Mucosa of rectum (tissue), 2 donors: ENCODE measurements at regions not wholly inside any gene's neighbourhood (a gene's known extent, or its start where the extent isn't known, plus 50 kb on each side); places are given as distances from the start of the nearest gene placed in this dataset.
"Not testable (repeated sequence)": the region's sequence is repeated elsewhere in the genome, so short reads cannot be mapped to it uniquely, and the experiment has no call there.

ENCODE experiments used
- H3K27ac ChIP-seq, 2 donors: one replicate each; pipeline ENCODE4 v1.7.0; 2013; ENCODE audit warnings: inconsistent platforms in 2 of 2, low read depth in 2 of 2, low read length in 2 of 2
- H3K27me3 ChIP-seq, 2 donors: one replicate each; pipeline ENCODE4 v1.7.0; 2013; ENCODE audit warnings: low read length in 2 of 2; ENCODE audit not compliant: control insufficient read depth in 2 of 2, insufficient read depth in 2 of 2
- H3K36me3 ChIP-seq, 2 donors: one replicate each; pipeline ENCODE4 v1.7.0; 2013; ENCODE audit warnings: low read length in 2 of 2; ENCODE audit not compliant: control insufficient read depth in 2 of 2, insufficient read depth in 2 of 2
- H3K4me1 ChIP-seq, 2 donors: one replicate each; pipeline ENCODE4 v1.7.0; 2013; ENCODE audit warnings: low read length in 2 of 2, mild to moderate bottlenecking in 1 of 2; ENCODE audit not compliant: control insufficient read depth in 2 of 2, insufficient read depth in 2 of 2
- H3K4me3 ChIP-seq, 2 donors: one replicate each; pipeline ENCODE4 v1.7.0; 2013; ENCODE audit warnings: low read length in 2 of 2
- H3K9ac ChIP-seq, 2 donors: one replicate each; pipeline ENCODE4 v1.7.0; 2013; ENCODE audit warnings: low read length in 2 of 2, low read depth in 1 of 2, mild to moderate bottlenecking in 1 of 2
- H3K9me3 ChIP-seq, 2 donors: one replicate each; pipeline ENCODE4 v1.7.0; 2013; ENCODE audit warnings: low read length in 2 of 2; ENCODE audit not compliant: control insufficient read depth in 2 of 2
- donor health status: healthy.
- donor health status: Normal muscosa, but diverticular disease.

- H3K27me3 ChIP-seq, H3K9me3 ChIP-seq, H3K9ac ChIP-seq: not testable (repeated sequence)
Measured at GRCh38 chr2:59157908-59158307, 916.8 kb upstream of the FANCL start.

GRCh38 chr2:59151805-59152204 lies 910.7 kb upstream of the FANCL start:
- Histone ChIP-seq H3K36me3 (no peaks in the 10 kb centered on the region), H3K9ac (no peak overlapping the region), H3K4me3 (no peak overlapping the region), H3K27me3 (no peaks in the 10 kb centered on the region), H3K27ac (no peak overlapping the region), H3K4me1 (no peaks in the 10 kb centered on the region), H3K9me3 (no peaks in the 10 kb centered on the region)

More at GRCh38 chr2:59157908-59158307, 916.8 kb upstream of the FANCL start:
- not testable (repeated sequence) for H3K4me1 ChIP-seq, H3K4me3 ChIP-seq, H3K27ac ChIP-seq, H3K36me3 ChIP-seq

- Histone ChIP-seq H3K27me3 (no peaks in the 10 kb centered on the region), H3K4me1 (no peaks in the 10 kb centered on the region), H3K27ac (no peak overlapping the region), H3K9ac (no peak overlapping the region), H3K9me3 (no peaks in the 10 kb centered on the region), H3K36me3 (no peaks in the 10 kb centered on the region), H3K4me3 (no peak overlapping the region)
Measured at GRCh38 chr2:59150217-59150849, 909.2 kb upstream of the FANCL start.

GRCh38 chr2:59149271-59149670 lies 908.1 kb upstream of the FANCL start:
- no peaks in the 10 kb centered on the region for H3K36me3 ChIP-seq

GRCh38 chr2:59112258-59112657 lies 871.1 kb upstream of the FANCL start:
- Histone ChIP-seq H3K36me3 (no peaks in the 10 kb centered on the region), H3K4me3 (no peak overlapping the region), H3K27ac (no peak overlapping the region), H3K4me1 (no peaks in the 10 kb centered on the region), H3K27me3 (no peaks in the 10 kb centered on the region), H3K9me3 (no peaks in the 10 kb centered on the region), H3K9ac (no peak overlapping the region)

More at GRCh38 chr2:59149271-59149670, 908.1 kb upstream of the FANCL start:
- H3K9ac ChIP-seq = no peak overlapping the region
- no peak overlapping the region for H3K27ac ChIP-seq
- no peaks in the 10 kb centered on the region for H3K4me1 ChIP-seq
- no peaks in the 10 kb centered on the region for H3K9me3 ChIP-seq
- H3K27me3 ChIP-seq = no peaks in the 10 kb centered on the region
- H3K4me3 ChIP-seq = no peak overlapping the region

GRCh38 chr2:59096973-59097372 lies 855.8 kb upstream of the FANCL start:
- Histone ChIP-seq H3K4me1 (no peaks in the 10 kb centered on the region), H3K9me3 (no peaks in the 10 kb centered on the region), H3K4me3 (no peak overlapping the region), H3K36me3 (no peaks in the 10 kb centered on the region), H3K9ac (no peak overlapping the region), H3K27ac (no peak overlapping the region), H3K27me3 (no peaks in the 10 kb centered on the region)

- no peaks in the 10 kb centered on the region for H3K4me1 ChIP-seq
- H3K36me3 ChIP-seq = no peaks in the 10 kb centered on the region
- H3K9me3 ChIP-seq = no peaks in the 10 kb centered on the region
- H3K27me3 ChIP-seq = no peaks in the 10 kb centered on the region
- no peak overlapping the region for H3K27ac ChIP-seq
- no peak overlapping the region for H3K4me3 ChIP-seq
- H3K9ac ChIP-seq = no peak overlapping the region
Measured at GRCh38 chr2:59093571-59093970, 852.4 kb upstream of the FANCL start.

GRCh38 chr2:59084326-59084725 lies 843.2 kb upstream of the FANCL start:
- Histone ChIP-seq H3K4me3 (no peak overlapping the region), H3K27me3 (no peaks in the 10 kb centered on the region), H3K9ac (no peak overlapping the region), H3K36me3 (no peaks in the 10 kb centered on the region), H3K9me3 (no peaks in the 10 kb centered on the region), H3K27ac (no peak overlapping the region), H3K4me1 (no peaks in the 10 kb centered on the region)

GRCh38 chr2:59083075-59083828 lies 842.1 kb upstream of the FANCL start:
- Histone ChIP-seq H3K4me3 (no peak overlapping the region), H3K9me3 (no peaks in the 10 kb centered on the region), H3K4me1 (no peaks in the 10 kb centered on the region), H3K9ac (no peak overlapping the region), H3K36me3 (no peaks in the 10 kb centered on the region), H3K27me3 (no peaks in the 10 kb centered on the region), H3K27ac (no peak overlapping the region)

GRCh38 chr2:59082657-59083056 lies 841.5 kb upstream of the FANCL start:
- H3K9me3 ChIP-seq = no peaks in the 10 kb centered on the region
- H3K36me3 ChIP-seq = no peaks in the 10 kb centered on the region
- H3K4me3 ChIP-seq = no peak overlapping the region
- H3K9ac ChIP-seq = no peak overlapping the region
- H3K27ac ChIP-seq = no peak overlapping the region
- no peaks in the 10 kb centered on the region for H3K27me3 ChIP-seq
- no peaks in the 10 kb centered on the region for H3K4me1 ChIP-seq
